ENCODE measurements at regions not wholly inside any gene's neighbourhood (a gene's known extent, or its start where the extent isn't known, plus 50 kb on each side); places are given as distances from the start of the nearest gene placed in this dataset.

GRCh38 chr18:22556222-22557167 lies 138.8 kb upstream of the CTAGE1 start (continued):
- TF ChIP-seq E2F5 (CRISPR knock-in tag; IDR thresholded peaks at IDR 0.05) (no peak), GABPB1 (CRISPR knock-in tag; IDR thresholded peaks at IDR 0.05) (no peak), CREM (CRISPR knock-in tag; IDR thresholded peaks at IDR 0.05) (no peak), GRHL2 (CRISPR knock-in tag; IDR thresholded peaks at IDR 0.05; ENCODE audit: insufficient replicate concordance, severe bottlenecking) (no peak), MLX (CRISPR knock-in tag; IDR thresholded peaks at IDR 0.05) (no peak), NFYB (CRISPR knock-in tag; conservative IDR thresholded peaks at IDR 0.05; ENCODE audit: low read depth) (no peak), ATF2 (CRISPR knock-in tag; IDR thresholded peaks at IDR 0.05; ENCODE audit: borderline replicate concordance, low read depth) (no peak), KAT7 (CRISPR knock-in tag; IDR thresholded peaks at IDR 0.05; ENCODE audit: borderline replicate concordance) (no peak), PRDM15 (CRISPR knock-in tag; IDR thresholded peaks at IDR 0.05) (no peak)

GRCh38 chr18:22557168-22557941 lies 139.6 kb upstream of the CTAGE1 start:
- CTCF ChIA-PET: interaction anchor here (1.1 kb wide), 1 partner anchor 105 kb away, joined by 5 read pairs; no protein-coding TSS in a partner anchor

More at GRCh38 chr18:22557168-22557941, 139.6 kb upstream of the CTAGE1 start:
- no peak; the same call in 1 of the 2 replicates for ATAC-seq
- no peak overlapping the region for H3K4me3 Mint-ChIP-seq
- TF ChIP-seq GRHL2 (CRISPR knock-in tag; IDR thresholded peaks at IDR 0.05; ENCODE audit: insufficient replicate concordance, severe bottlenecking) (no peak), CREB1 (CRISPR knock-in tag; IDR thresholded peaks at IDR 0.05) (no peak), MLX (CRISPR knock-in tag; IDR thresholded peaks at IDR 0.05) (no peak), TEAD4 (CRISPR knock-in tag; IDR thresholded peaks at IDR 0.05) (no peak), KAT7 (CRISPR knock-in tag; IDR thresholded peaks at IDR 0.05; ENCODE audit: borderline replicate concordance) (no peak), FOXJ3 (CRISPR knock-in tag; IDR thresholded peaks at IDR 0.05; ENCODE audit: borderline replicate concordance) (no peak), ZNF232 (CRISPR knock-in tag; IDR thresholded peaks at IDR 0.05) (no peak), ETV6 (CRISPR knock-in tag; IDR thresholded peaks at IDR 0.05) (no peak), TP53 (CRISPR knock-in tag; IDR thresholded peaks at IDR 0.05) (no peak), NFATC4 (CRISPR knock-in tag; IDR thresholded peaks at IDR 0.05) (no peak), GTF2I (CRISPR knock-in tag; conservative IDR thresholded peaks at IDR 0.05) (no peak), HMGXB4 (CRISPR knock-in tag; IDR thresholded peaks at IDR 0.05) (no peak), ESRRA (CRISPR knock-in tag; IDR thresholded peaks at IDR 0.05; ENCODE audit: borderline replicate concordance) (no peak), CTCF (IDR thresholded peaks at IDR 0.05) (no peak), MXD4 (CRISPR knock-in tag; IDR thresholded peaks at IDR 0.05; ENCODE audit: borderline replicate concordance) (no peak)
- POLR2A ChIA-PET: interaction anchor here (0.5 kb wide), 1 partner anchor 933 kb away, joined by 3 read pairs; no protein-coding TSS in a partner anchor
- H3K36me3 Mint-ChIP-seq: no peaks in the 10 kb centered on the region
- H3K27ac Mint-ChIP-seq: no peak overlapping the region
- no peak for DNase-seq (ENCODE audit: low spot score)
- no peaks in the 10 kb centered on the region; the same call in 1 of the 2 replicates for H3K9me3 Mint-ChIP-seq
- H3K27me3 Mint-ChIP-seq (ENCODE audit: low read depth): peaks cover 56% of the 10 kb centered on the region
- peaks cover 30% of the 10 kb centered on the region for H3K4me1 Mint-ChIP-seq

Measured in WTC11 (cell line).